Esophagus muscularis mucosa (tissue), 4 donors: ENCODE measurements at regions not wholly inside any gene's neighbourhood (a gene's known extent, or its start where the extent isn't known, plus 50 kb on each side); places are given as distances from the start of the nearest gene placed in this dataset.

Experiments
- DNase-seq: peaks from one replicate; pipeline ENCODE4 v3.0.0-alpha.2; 2017; ENCODE audit errors: extremely low spot score
- H3K27ac ChIP-seq, 4 donors: fragments of 200-600 bp; sonication (generic); replicated peaks in 1 of 4; 1 replicate in 3 of 4; 2 replicates in 1 of 4; pipeline ENCODE4 v1.5.1; 2016 to 2019; ENCODE audit warnings: mild to moderate bottlenecking in 1 of 4
- H3K27me3 ChIP-seq, 4 donors: fragments of 200-600 bp; sonication (generic); one replicate each; pipeline versions ENCODE4 v1.5.1 to v1.6.0; 2016 to 2019
- H3K36me3 ChIP-seq, 4 donors: fragments of 200-600 bp; sonication (generic); one replicate each; pipeline ENCODE4 v1.5.1; 2016 to 2019
- H3K4me1 ChIP-seq, 4 donors: fragments of 200-600 bp; sonication (generic); one replicate each; pipeline ENCODE4 v1.5.1; 2016 to 2019
- H3K4me3 ChIP-seq, 4 donors: fragments of 200-600 bp; sonication (generic); 1 replicate in 2 of 4; 2 replicates in 2 of 4; pipeline ENCODE4 v1.5.1; 2016 to 2019; ENCODE audit warnings: mild to moderate bottlenecking in 4 of 4, moderate library complexity in 1 of 4
- H3K9me3 ChIP-seq, 4 donors: fragments of 200-600 bp; sonication (generic); 1 replicate in 3 of 4; 2 replicates in 1 of 4; pipeline ENCODE4 v1.5.1; 2016 to 2019
- CTCF ChIP-seq, 3 experiments: fragments of 200-600 bp in 2 of 3; fragments of 450-650 bp in 1 of 3; sonication (generic) in 2 of 3; IDR thresholded peaks; one replicate each; pipeline ENCODE4 v1.5.1; 2017 to 2019; ENCODE audit warnings: antibody characterized with exemption in 3 of 3, mild to moderate bottlenecking in 2 of 3, moderate library complexity in 1 of 3
- EP300 ChIP-seq: sonication (generic); formaldehyde crosslinking; IDR thresholded peaks from one replicate; pipeline ENCODE4 v1.6.1; 2017; ENCODE audit warnings: antibody characterized with exemption
- POLR2A ChIP-seq: fragments of 450-650 bp; IDR thresholded peaks from one replicate; pipeline ENCODE4 v1.6.1; 2017; ENCODE audit warnings: antibody characterized with exemption, moderate library complexity, mild to moderate bottlenecking, low read depth
- POLR2AphosphoS5 ChIP-seq, 2 donors: sonication (generic); formaldehyde crosslinking; IDR thresholded peaks; one replicate each; pipeline ENCODE4 v1.6.1; 2017; ENCODE audit warnings: antibody characterized with exemption in 2 of 2
- WGBS: methylation state at CpG from one replicate; pipeline ENCODE4 v1.1.5; 2018; 5-methylcytosine and 5-hydroxymethylcytosine counted together
- intact Hi-C: fragments of 100-400 bp; cut with DNase I; formaldehyde crosslinking; loops from one replicate; pipeline ENCODE4 v1.15.1; 2023

DNA sequence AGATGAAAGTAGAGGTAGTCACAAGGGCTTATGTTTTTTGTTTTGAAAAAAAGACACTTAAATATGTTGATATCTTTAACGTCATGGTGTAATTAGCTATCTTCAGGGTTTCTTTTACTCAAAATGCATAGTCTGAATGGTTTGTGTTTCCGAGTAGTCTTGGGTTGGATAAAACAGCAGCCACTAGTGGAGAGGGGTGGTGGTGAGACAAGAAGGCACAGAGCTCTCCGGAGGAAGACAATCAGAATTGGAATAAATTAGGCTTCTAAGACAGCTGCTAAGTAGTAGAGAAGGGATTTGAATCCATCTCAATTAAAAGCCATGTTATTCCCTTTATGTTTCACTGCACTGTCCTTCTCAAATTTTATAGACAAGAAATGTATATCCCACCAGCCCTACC lies 240.4 kb upstream of the VEGFC start:
- Histone ChIP-seq H3K9me3 (no peaks in the 10 kb centered on the region), H3K27me3 (no peaks in the 10 kb centered on the region), H3K36me3 (no peaks in the 10 kb centered on the region), H3K27ac (no peak overlapping the region), H3K4me1 (no peaks in the 10 kb centered on the region), H3K4me3 (no peak overlapping the region)
- WGBS, result 75% methylated on average over 3 of the region's 3 CpGs
- DNase-seq, result no peak
- intact Hi-C loops, result no loop called here
- TF ChIP-seq POLR2A (no peak), CTCF (IDR thresholded peaks at IDR 0.05) (no peak), POLR2AphosphoS5 (IDR thresholded peaks at IDR 0.05) (no peak), EP300 (no peak)

- TF ChIP-seq POLR2AphosphoS5 (IDR thresholded peaks at IDR 0.05) (no peak), CTCF (IDR thresholded peaks at IDR 0.05) (no peak), POLR2A (no peak), EP300 (no peak)
- intact Hi-C loops, result no loop called here
- no peak for DNase-seq
These were observed 240.9 kb upstream of the VEGFC start for GRCh38 chr4:177033632-177034031.

DNA sequence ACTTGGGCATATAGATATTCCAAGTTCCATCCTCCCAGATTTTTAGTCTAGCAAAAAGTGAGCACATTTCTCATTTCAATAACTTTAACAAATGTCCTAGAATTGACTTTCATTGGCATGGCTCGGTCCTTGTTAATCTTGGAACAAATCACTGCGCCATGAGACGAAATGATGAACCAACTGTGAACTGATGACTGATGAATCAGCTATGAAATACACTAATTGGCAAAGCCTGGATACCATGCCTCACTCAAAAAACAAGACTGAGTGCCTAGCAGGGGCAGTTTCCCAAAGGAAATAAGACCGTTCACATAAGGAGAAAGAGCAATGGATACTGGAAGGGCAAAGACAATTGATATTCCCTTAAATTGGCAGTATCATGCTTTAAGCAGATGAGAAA lies 248.6 kb upstream of the VEGFC start:
- 96% methylated on average over 4 of the region's 4 CpGs for WGBS
- intact Hi-C loops, result loop anchor here (5.0 kb wide), 1 partner anchor 249 kb away; the partner anchor contains the start of gene VEGFC
- Histone ChIP-seq H3K27me3 (no peaks in the 10 kb centered on the region), H3K36me3 (no peaks in the 10 kb centered on the region), H3K4me3 (no peak overlapping the region), H3K4me1 (no peaks in the 10 kb centered on the region), H3K27ac (no peak overlapping the region), H3K9me3 (no peaks in the 10 kb centered on the region)
- no peak for TF ChIP-seq POLR2AphosphoS5 (IDR thresholded peaks at IDR 0.05)
- TF ChIP-seq CTCF (IDR thresholded peaks at IDR 0.05), result no peak
- TF ChIP-seq POLR2A, result no peak
- TF ChIP-seq EP300, result no peak
- DNase-seq, result no peak

More at GRCh38 chr4:177033632-177034031, 240.9 kb upstream of the VEGFC start:
- 88% methylated on average over 1 of the region's 1 CpG for WGBS
- H3K9me3 ChIP-seq, result no peaks in the 10 kb centered on the region
- no peaks in the 10 kb centered on the region for H3K4me1 ChIP-seq
- H3K36me3 ChIP-seq, result no peaks in the 10 kb centered on the region
- H3K27ac ChIP-seq, result no peak overlapping the region
- no peak overlapping the region for H3K4me3 ChIP-seq
- no peaks in the 10 kb centered on the region for H3K27me3 ChIP-seq

GRCh38 chr4:177047070-177047850 lies 254.5 kb upstream of the VEGFC start:
- TF ChIP-seq CTCF (IDR thresholded peaks at IDR 0.05), result peak; percentile 73 to 88 (median 81)
- TF ChIP-seq POLR2A, result no peak
- TF ChIP-seq EP300, result no peak
- no peak for DNase-seq
- H3K4me1 ChIP-seq, result peaks cover 0 to 7% (median 0%) of the 10 kb centered on the region in 4 donors
- H3K27ac ChIP-seq, result no peak overlapping the region
- no peaks in the 10 kb centered on the region for H3K9me3 ChIP-seq
- H3K36me3 ChIP-seq, result no peaks in the 10 kb centered on the region
- no peaks in the 10 kb centered on the region for H3K27me3 ChIP-seq
- intact Hi-C loops, result loop anchor here (2.0 kb wide), 2 partner anchors 484 to 670 kb away; no protein-coding TSS in a partner anchor
- no peak overlapping the region for H3K4me3 ChIP-seq
- 46% methylated on average over 10 of the region's 11 CpGs for WGBS
